ENCODE measurements at regions not wholly inside any gene's neighbourhood (a gene's known extent, or its start where the extent isn't known, plus 50 kb on each side); places are given as distances from the start of the nearest gene placed in this dataset.

- no peaks in the 10 kb centered on the region for H3K4me1 ChIP-seq (ENCODE audit: control insufficient read depth in 4 of 4, insufficient read depth in 4 of 4, low read length in 3 of 4)
- H3K36me3 ChIP-seq (ENCODE audit: control insufficient read depth in 4 of 4, insufficient read depth in 3 of 4, low read depth in 1 of 4, low read length in 3 of 4) = no peaks in the 10 kb centered on the region
- WGBS = 44% methylated on average over 1 of the region's 1 CpG
- no peak overlapping the region for H3K4me3 ChIP-seq (ENCODE audit: low read depth in 1 of 3, low read length in 3 of 3)
- no peak for DNase-seq (ENCODE audit: low spot score)
- H3K27ac ChIP-seq (ENCODE audit: low read depth in 1 of 2, low read length in 2 of 2) = no peak overlapping the region
- TF ChIP-seq RAD21 (IDR thresholded peaks at IDR 0.05) = no peak
- TF ChIP-seq SP1 (IDR thresholded peaks at IDR 0.05) = no peak
- no peak for TF ChIP-seq RXRA (IDR thresholded peaks at IDR 0.05)
- TF ChIP-seq GABPA (IDR thresholded peaks at IDR 0.05 in 1 of 2, conservative IDR thresholded peaks at IDR 0.05 in 1 of 2) = no peak
- no peak for TF ChIP-seq FOXA2 (IDR thresholded peaks at IDR 0.05)
- no peak for TF ChIP-seq HNF4G (IDR thresholded peaks at IDR 0.05)
- no peak for TF ChIP-seq JUND (IDR thresholded peaks at IDR 0.05)
- TF ChIP-seq ZBTB33 (IDR thresholded peaks at IDR 0.05) = no peak
- TF ChIP-seq HNF4A (conservative IDR thresholded peaks at IDR 0.05) = no peak
- no peaks in the 10 kb centered on the region for H3K9me3 ChIP-seq (ENCODE audit: control insufficient read depth in 4 of 4, low read length in 3 of 4)
- H3K27me3 ChIP-seq (ENCODE audit: control insufficient read depth in 4 of 4, insufficient read depth in 4 of 4, low read length in 3 of 4) = no peaks in the 10 kb centered on the region
- H3K9ac ChIP-seq (ENCODE audit: low read depth in 1 of 2, low read length in 2 of 2) = no peak overlapping the region
These were observed 1148.2 kb upstream of the PCDH9 start for GRCh38 chr13:68378294-68378693.

DNA sequence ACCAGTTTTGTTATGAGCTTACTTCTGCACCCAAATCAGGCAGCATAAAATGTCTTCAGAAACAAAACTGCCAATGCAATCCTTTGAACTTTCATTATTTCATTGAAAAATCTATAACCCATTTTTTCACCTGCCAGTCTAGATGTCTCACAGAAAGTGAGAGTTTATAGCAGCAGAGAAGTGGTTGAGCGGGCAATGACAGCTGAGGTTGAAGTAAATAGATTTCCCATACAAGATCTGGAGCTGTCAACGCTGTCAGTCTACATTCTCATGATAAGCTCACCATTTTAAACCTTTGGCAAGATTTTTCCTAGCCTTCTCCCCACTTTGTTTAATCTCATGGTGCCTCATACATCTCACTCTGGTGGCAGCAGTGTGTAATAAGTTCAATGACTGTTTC, 1144.9 kb upstream of the PCDH9 start:
- Histone ChIP-seq H3K4me3 (ENCODE audit: low read depth in 1 of 3, low read length in 3 of 3) (no peak overlapping the region), H3K9ac (ENCODE audit: low read depth in 1 of 2, low read length in 2 of 2) (no peak overlapping the region), H3K4me1 (ENCODE audit: control insufficient read depth in 4 of 4, insufficient read depth in 4 of 4, low read length in 3 of 4) (no peaks in the 10 kb centered on the region), H3K9me3 (ENCODE audit: control insufficient read depth in 4 of 4, low read length in 3 of 4) (no peaks in the 10 kb centered on the region), H3K27ac (ENCODE audit: low read depth in 1 of 2, low read length in 2 of 2) (no peak overlapping the region), H3K27me3 (ENCODE audit: control insufficient read depth in 4 of 4, insufficient read depth in 4 of 4, low read length in 3 of 4) (no peaks in the 10 kb centered on the region), H3K36me3 (ENCODE audit: control insufficient read depth in 4 of 4, insufficient read depth in 3 of 4, low read depth in 1 of 4, low read length in 3 of 4) (no peaks in the 10 kb centered on the region)
- TF ChIP-seq SP1 (IDR thresholded peaks at IDR 0.05) (no peak), REST (IDR thresholded peaks at IDR 0.05) (no peak), EGR1 (IDR thresholded peaks at IDR 0.05; ENCODE audit: low read depth in 2 of 2) (no peak), RXRA (IDR thresholded peaks at IDR 0.05) (no peak), YY1 (IDR thresholded peaks at IDR 0.05) (no peak), NR2F2 (IDR thresholded peaks at IDR 0.05) (no peak), MAX (IDR thresholded peaks at IDR 0.05) (no peak), HNF4G (IDR thresholded peaks at IDR 0.05) (no peak), FOXA2 (IDR thresholded peaks at IDR 0.05) (no peak), FOXA1 (IDR thresholded peaks at IDR 0.05) (no peak), TAF1 (conservative IDR thresholded peaks at IDR 0.05) (no peak), HNF4A (conservative IDR thresholded peaks at IDR 0.05) (no peak), CTCF (IDR thresholded peaks at IDR 0.05; ENCODE audit: low read depth, low read length, missing input control) (no peak), RAD21 (IDR thresholded peaks at IDR 0.05) (no peak), GABPA (IDR thresholded peaks at IDR 0.05 in 1 of 2, conservative IDR thresholded peaks at IDR 0.05 in 1 of 2) (no peak), ZBTB33 (IDR thresholded peaks at IDR 0.05) (no peak), JUND (IDR thresholded peaks at IDR 0.05) (no peak)
- TF ChIP-seq, protein P1, sequence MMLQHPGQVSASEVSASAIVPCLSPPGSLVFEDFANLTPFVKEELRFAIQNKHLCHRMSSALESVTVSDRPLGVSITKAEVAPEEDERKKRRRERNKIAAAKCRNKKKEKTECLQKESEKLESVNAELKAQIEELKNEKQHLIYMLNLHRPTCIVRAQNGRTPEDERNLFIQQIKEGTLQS (IDR thresholded peaks at IDR 0.05) = no peak
- DNase-seq (ENCODE audit: low spot score) = no peak
- 74% methylated on average over 2 of the region's 2 CpGs for WGBS
